ENCODE measurements at regions not wholly inside any gene's neighbourhood (a gene's known extent, or its start where the extent isn't known, plus 50 kb on each side); places are given as distances from the start of the nearest gene placed in this dataset.
"Not testable (repeated sequence)": the region's sequence is repeated elsewhere in the genome, so short reads cannot be mapped to it uniquely, and the experiment has no call there.

DNA sequence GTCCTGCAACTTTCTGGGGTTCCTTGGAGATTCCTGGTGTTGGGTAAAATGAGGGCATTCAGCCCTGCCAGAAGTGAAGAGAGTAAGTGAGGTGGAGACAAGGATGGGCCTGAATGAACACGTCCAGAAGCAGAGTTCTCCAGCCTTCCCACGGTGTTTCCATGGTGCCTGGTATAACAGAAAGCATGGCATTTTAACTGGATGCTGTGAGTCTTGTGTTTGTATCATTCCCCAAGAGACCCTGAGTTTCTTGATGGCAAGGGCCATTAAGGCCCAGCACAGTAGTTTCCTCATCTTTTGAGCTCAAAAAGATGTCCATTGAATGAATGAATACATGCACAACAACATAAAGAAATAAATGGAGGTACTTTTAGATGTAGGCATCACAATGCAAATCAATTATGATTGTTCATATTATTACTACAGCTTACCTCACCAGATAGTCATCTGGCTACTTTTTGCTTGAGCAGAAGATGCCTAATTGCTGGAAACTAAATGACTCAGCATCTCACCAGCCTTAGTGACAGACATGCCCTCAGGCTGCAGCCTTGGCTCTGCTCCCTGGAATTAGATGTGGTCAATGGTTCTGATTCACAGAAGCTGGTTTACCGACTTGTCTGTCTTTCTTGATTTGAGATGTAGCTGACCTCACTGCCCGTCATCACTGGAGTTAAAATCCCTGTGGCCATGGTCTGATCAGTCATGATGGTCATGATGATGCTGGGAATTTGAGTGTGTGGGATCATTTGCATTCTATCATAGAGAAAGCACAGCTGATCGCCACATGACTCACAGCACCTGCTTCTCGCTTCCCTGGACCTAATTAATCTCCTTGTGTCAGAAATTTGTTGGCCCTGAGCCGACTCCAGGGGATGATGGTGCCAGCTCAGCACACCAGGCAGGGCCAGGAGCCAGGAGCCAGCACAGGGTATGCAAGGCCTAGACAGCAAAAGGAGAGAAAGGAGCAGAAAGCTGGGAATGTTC is 83.9 kb downstream of the CXCL12 start:
- DNase-seq = no peak

- DNase-seq = no peak
These were observed 86.2 kb downstream of the CXCL12 start for GRCh38 chr10:44298713-44299112.

- no peak for DNase-seq
These were observed 86.9 kb downstream of the CXCL12 start for GRCh38 chr10:44297963-44298362.

- DNase-seq = no peak
These were observed 89.2 kb downstream of the CXCL12 start for GRCh38 chr10:44295644-44296241.

DNA sequence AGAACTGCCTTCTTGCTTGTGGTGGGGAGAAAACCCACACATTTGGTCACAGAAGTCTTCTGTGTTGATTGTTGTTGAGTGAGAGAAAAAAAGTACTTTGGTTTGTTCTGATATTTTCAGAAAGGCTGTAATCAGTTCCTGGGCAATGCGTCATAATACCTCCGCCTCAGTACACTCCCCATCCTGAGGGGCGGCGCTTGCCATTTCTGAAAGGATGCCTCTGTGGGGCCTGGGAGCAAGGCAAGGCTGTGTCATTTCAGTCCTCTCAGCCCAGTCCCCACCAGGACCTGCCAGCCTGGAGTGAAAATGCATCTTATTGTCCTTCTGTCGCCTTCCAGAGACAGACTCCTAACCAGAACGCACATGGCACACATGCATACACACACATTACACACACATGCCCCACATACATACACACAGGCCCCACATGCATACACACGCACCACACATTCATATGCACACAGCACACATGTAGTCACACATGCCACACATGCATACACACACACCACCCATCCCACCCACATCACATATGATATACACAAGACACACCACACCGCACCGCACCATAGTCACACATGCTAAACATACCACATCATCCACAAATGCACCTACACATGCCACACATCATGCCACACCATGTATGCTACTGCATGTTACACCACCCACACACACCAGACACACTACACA is 90.0 kb downstream of the CXCL12 start:
- no peak for DNase-seq

DNA sequence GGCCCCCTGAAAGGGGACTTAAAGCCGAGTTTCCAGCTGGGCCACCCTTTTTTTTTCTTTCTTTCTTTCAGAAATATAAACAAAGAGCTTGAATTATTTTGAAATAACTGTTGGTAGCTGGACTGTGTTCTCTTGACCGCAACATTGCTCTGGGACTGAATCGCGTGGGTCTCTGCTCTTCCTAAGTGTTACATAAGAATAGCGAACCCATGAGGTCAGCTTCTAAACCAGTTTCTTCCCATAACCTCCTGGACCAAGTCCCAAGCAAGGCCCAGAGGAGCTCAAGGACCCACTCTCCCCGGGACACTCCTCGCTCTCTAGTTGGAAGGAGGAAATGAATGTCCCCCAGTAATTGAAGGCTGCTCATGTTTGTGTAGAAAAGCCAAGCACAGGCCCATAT is 91.1 kb downstream of the CXCL12 start:
- no peak for DNase-seq

- DNase-seq = no peak
These were observed 91.6 kb downstream of the CXCL12 start for GRCh38 chr10:44293306-44293778.

GRCh38 chr10:44292390-44293002 is 92.4 kb downstream of the CXCL12 start:
- no peak for DNase-seq

DNA sequence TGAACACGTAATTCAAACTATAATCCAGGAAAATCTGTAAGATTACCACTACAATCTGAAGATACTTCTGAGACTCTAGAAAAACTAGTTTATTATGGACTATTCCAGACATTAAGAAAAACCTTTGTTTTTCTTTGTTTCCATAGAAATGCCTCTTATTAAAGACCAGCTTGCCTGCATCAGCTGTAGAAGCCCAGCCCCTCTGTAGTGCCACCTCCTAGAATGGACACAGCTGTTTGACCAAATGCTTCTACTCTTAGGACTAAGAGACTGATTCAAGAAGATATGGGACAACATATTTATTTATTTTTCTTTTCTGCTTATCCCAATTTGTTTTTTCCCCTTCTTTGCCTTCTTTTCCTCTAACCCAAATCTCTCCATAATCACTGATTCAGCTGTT is 93.8 kb downstream of the CXCL12 start:
- no peak for DNase-seq

- DNase-seq = no peak
These were observed 95.8 kb downstream of the CXCL12 start for GRCh38 chr10:44289125-44289524.

- DNase-seq = no peak
These were observed 97.5 kb downstream of the CXCL12 start for GRCh38 chr10:44287408-44287807.

GRCh38 chr10:44284198-44285084 is 100.5 kb downstream of the CXCL12 start:
- DNase-seq = no peak

DNA sequence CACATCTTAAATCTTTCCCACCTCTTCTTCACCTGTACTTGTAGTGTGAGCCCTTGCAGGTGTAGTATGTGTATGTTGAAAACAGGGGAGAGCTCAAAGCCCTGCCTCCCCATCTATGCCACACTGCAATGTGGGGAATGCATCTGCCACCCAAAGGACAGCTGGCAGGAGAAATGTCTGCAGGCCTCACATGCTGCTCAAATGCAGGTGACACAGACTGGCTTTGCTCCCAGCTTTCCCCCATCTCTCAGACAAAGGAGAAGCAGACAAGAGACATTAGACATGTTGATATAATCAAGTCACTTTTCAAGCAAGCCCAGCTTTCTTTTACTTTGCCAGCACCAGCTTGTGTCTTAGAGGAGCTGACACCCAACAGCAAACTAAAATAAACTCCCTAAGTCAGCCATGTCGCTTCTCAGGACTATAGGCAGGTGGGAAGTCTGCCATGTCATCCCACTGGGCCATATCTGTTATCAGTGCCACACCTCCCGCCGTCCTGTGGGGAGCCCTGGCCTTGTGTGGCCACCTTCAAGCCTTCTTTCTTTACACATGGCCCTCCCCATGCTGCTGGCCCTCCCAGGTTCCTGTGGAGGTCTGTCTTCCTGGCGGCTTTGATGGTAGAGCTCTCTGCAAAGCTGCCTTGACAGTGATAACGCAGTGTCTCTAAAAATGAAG is 102.1 kb downstream of the CXCL12 start:
- DNase-seq = no peak

- DNase-seq = no peak
These were observed 103.2 kb downstream of the CXCL12 start for GRCh38 chr10:44281662-44282061.

DNA sequence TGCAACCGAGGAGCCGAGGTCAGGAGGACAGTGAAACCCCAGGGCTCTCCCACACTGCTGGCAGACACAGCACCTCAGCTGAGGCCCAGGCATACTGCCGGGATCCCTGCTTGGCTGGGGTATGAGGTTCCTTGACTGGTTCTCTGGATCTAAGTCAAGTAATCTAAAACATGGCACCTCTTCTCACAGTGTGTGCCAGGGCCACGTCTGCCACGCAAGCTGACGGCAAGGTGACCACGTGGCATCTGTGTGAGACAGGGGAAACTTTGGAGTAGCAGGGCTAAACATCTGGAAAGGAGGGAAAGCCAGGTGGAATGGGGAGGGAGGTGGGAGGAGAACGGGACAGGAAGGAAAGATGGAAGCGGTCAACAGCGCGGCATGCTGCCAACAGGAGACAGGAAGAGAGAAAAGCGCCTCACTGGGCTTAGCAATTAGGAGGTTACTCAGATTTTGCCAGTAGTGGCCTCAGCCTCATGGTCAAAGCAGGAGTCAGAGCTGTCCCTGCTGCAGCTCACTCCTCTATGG is 103.7 kb downstream of the CXCL12 start:
- no peak for DNase-seq

DNA sequence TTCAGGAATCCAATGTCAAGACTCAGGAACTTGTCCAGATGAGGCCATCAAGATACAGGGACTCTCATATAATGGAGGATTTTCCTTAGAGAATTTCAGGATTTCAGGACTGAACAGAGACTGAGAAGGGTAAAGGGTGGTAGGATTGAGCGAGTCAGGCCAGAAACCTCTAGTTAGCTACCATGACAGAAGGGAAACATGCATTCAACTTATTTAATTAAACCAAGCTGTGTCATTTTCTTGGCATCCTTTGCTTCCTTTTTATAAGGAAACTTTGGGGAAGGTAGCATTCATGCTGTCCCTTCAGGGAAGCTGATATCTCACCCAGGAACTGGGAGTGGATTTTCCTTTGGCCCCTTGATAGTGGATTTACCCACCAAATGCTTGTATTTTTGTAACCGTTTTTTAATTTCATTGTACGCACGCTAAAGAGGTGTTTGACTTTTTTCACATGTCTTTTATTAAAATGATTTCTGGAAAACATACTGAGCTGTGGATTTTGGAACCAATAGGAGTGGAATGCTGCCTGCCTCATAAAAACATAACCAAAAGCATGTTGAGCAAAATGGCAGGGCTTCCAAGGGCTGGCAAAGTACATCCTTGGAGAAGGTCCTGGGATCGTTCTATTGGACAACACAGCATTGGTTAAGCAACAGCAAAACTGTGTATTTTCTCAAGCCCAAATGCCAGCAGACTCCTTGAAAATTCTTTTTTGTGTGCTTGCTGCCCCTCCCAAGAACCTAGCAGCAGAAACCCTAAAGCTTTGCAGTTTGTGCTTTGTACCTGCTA is 104.5 kb downstream of the CXCL12 start:
- no peak for DNase-seq

- DNase-seq = no peak
These were observed 105.3 kb downstream of the CXCL12 start for GRCh38 chr10:44279426-44280126.

DNA sequence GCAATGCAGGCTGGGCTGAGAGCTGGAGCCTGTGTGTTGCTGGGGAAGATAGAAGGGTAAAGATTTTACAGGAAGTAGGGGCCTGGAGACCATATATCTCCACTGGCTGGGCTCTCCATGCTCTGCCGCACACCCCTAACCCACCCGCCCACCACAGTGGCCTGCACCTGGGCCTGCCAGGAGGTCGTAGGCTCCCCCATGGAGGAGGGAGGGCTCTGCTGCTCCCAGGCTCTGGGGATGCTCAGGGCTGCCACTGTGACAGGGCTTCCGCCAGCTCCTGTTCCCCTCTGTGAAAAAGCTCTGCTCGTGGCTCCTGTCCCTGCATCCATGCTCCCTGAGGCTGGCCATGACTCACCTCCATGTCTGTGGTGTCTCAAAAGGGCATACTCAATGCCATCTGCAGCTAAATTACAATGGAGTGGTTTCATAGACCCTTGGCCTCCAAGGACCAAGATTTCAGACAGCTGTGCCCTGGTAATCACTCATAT is 106.0 kb downstream of the CXCL12 start:
- DNase-seq = no peak

DNA sequence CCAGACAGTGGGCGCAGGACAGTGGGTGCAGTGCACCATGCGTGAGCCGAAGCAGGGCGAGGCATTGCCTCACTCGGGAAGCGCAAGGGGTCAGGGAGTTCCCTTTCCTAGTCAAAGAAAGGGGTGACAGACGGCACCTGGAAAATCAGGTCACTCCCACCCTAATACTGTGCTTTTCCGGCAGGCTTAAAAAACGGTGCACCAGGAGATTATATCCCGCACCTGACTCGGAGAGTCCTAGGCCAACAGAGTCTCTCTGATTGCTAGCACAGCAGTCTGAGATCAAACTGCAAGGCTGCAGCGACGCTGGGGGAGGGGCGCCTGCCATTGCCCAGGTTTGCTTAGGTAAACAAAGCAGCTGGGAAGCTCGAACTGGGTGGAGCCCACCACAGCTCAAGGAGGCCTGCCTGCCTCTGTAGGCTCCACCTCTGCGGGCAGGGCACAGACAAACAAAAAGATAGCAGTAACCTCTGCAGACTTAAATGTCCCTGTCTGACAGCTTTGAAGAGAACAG is 116.4 kb downstream of the CXCL12 start:
- DNase-seq = not testable (repeated sequence)
